ENCODE measurements at regions not wholly inside any gene's neighbourhood (a gene's known extent, or its start where the extent isn't known, plus 50 kb on each side); places are given as distances from the start of the nearest gene placed in this dataset.

DNA sequence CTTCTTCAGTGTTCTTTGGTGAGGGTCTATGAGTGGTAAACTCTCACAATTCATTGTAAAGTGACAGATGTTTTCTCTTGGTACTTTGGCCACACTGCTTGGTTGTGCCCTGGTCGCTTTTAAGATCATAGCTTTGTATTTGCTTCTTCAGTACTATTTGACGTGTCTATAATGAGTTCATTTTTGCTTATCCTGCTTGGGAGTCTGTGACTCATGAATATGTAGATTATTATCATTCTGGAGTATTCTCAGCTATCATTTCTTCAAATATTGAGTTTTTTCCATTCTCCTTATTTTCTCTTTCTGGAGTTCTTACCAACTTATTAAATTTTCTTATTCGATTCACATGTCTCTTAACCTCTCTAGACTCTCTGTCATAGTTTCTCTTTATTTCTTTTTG lies 73.0 kb upstream of the HS6ST1 start:
- TF ChIP-seq MYC (IDR thresholded peaks at IDR 0.05; ENCODE audit: low read depth, low read length) (no peak), MYC (CRISPR knock-in tag; IDR thresholded peaks at IDR 0.05; ENCODE audit: borderline replicate concordance, low read depth) (no peak), YBX1 (IDR thresholded peaks at IDR 0.05) (no peak)
